GM18873 (cell line): ENCODE measurements at regions not wholly inside any gene's neighbourhood (a gene's known extent, or its start where the extent isn't known, plus 50 kb on each side); places are given as distances from the start of the nearest gene placed in this dataset.
"Not testable (repeated sequence)": the region's sequence is repeated elsewhere in the genome, so short reads cannot be mapped to it uniquely, and the experiment has no call there.

Experiments
- ATAC-seq: cut with Tn5 transposase; IDR thresholded peaks from one replicate; pipeline ENCODE4 v1.9.1; 2021; ENCODE audit warnings: mild to moderate bottlenecking, moderate library complexity, moderate number of reproducible peaks; ENCODE audit not compliant: unreplicated experiment, low FRiP score

GRCh38 chr11:112310848-112311247 is 50.2 kb upstream of the PLET1 start:
- no peak for ATAC-seq

GRCh38 chr11:112315057-112315720 is 54.5 kb upstream of the PLET1 start:
- no peak for ATAC-seq

GRCh38 chr11:112315861-112316739 is 55.4 kb upstream of the PLET1 start:
- no peak for ATAC-seq

- no peak for ATAC-seq
Measured at GRCh38 chr11:112316971-112317370, 56.3 kb upstream of the PLET1 start.

GRCh38 chr11:112318184-112318591 is 57.5 kb upstream of the PLET1 start:
- no peak for ATAC-seq

GRCh38 chr11:112318661-112319060 is 58.0 kb upstream of the PLET1 start:
- no peak for ATAC-seq

- ATAC-seq, result no peak
Measured at GRCh38 chr11:112320668-112321067, 60.0 kb upstream of the PLET1 start.

GRCh38 chr11:112321501-112322172 is 61.0 kb upstream of the PLET1 start:
- no peak for ATAC-seq

- no peak for ATAC-seq
Measured at GRCh38 chr11:112322173-112322790, 61.6 kb upstream of the PLET1 start.

GRCh38 chr11:112334381-112334780 is 73.7 kb upstream of the PLET1 start:
- ATAC-seq, result no peak

- ATAC-seq, result no peak
Measured at GRCh38 chr11:112336356-112336886, 75.8 kb upstream of the PLET1 start.

- no peak for ATAC-seq
Measured at GRCh38 chr11:112339566-112339965, 78.9 kb upstream of the PLET1 start.

- no peak for ATAC-seq
Measured at GRCh38 chr11:112343368-112344039, 82.8 kb upstream of the PLET1 start.

- no peak for ATAC-seq
Measured at GRCh38 chr11:112344040-112344413, 83.4 kb upstream of the PLET1 start.

- no peak for ATAC-seq
Measured at GRCh38 chr11:112345166-112345565, 84.5 kb upstream of the PLET1 start.

GRCh38 chr11:112345706-112346105 is 85.0 kb upstream of the PLET1 start:
- ATAC-seq, result no peak

- ATAC-seq, result no peak
Measured at GRCh38 chr11:112346586-112346985, 85.9 kb upstream of the PLET1 start.

- no peak for ATAC-seq
Measured at GRCh38 chr11:112348480-112349029, 87.9 kb upstream of the PLET1 start.

GRCh38 chr11:112351423-112351822 is 90.8 kb upstream of the PLET1 start:
- ATAC-seq, result not testable (repeated sequence)

GRCh38 chr11:112352907-112353306 is 92.2 kb upstream of the PLET1 start:
- no peak for ATAC-seq
